Neutrophil (primary cell): ENCODE measurements at regions not wholly inside any gene's neighbourhood (a gene's known extent, or its start where the extent isn't known, plus 50 kb on each side); places are given as distances from the start of the nearest gene placed in this dataset.

Experiments
- H3K27ac ChIP-seq: fragments of 200-600 bp; sonication (generic); 2 replicates; pipeline ENCODE4 v1.5.1; 2016; ENCODE audit warnings: mild to moderate bottlenecking, moderate library complexity
- H3K27me3 ChIP-seq: fragments of 200-600 bp; sonication (generic); 2 replicates; pipeline ENCODE4 v1.6.0; 2016; ENCODE audit warnings: mild to moderate bottlenecking
- H3K36me3 ChIP-seq: fragments of 200-600 bp; sonication (generic); 2 replicates; pipeline ENCODE4 v1.5.1; 2017
- H3K4me1 ChIP-seq, 2 experiments: fragments of 200-600 bp in 1 of 2; sonication (generic) in 1 of 2; 1 replicate in 1 of 2; 2 replicates in 1 of 2; pipeline versions ENCODE4 v1.5.1 to v1.6.1; 2013 to 2016; ENCODE audit warnings: low read depth in 1 of 2, low read length in 1 of 2, mild to moderate bottlenecking in 1 of 2, moderate library complexity in 1 of 2; ENCODE audit not compliant: control insufficient read depth in 1 of 2, insufficient read depth in 1 of 2
- H3K4me3 ChIP-seq, 2 experiments: fragments of 200-600 bp in 1 of 2; sonication (generic) in 1 of 2; 1 replicate in 1 of 2; 2 replicates in 1 of 2; pipeline ENCODE4 v1.5.1; 2013 to 2016; ENCODE audit warnings: low read depth in 1 of 2, low read length in 1 of 2, mild to moderate bottlenecking in 1 of 2, moderate library complexity in 1 of 2
- H3K9me3 ChIP-seq: fragments of 200-600 bp; sonication (generic); 2 replicates; pipeline ENCODE4 v1.5.1; 2016
- TF ChIP-seq, protein P1 (sequence below): fragments of 200-600 bp; sonication (generic); IDR thresholded peaks from 2 replicates; pipeline ENCODE4 v1.5.1; 2016; ENCODE audit warnings: antibody characterized with exemption

DNA sequence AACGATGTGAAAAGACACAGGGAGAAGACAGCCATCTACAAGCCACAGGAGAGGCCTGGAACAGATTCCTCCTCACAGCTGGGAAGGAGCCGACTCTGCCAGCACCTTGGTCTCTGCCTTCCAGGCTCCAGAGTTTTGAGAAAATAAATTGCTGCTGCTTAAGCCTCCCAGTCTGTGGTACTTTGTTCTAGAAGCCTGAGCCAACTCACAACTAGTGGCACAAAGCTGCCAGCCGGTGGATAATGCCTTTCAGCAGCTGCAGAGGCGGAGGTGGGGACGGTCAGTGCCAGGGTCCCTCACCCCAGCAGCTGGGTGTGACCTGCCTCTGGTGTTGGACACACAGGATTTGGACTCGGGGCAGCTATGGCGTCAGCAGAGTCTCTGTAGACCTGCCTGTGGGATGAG, 255.4 kb upstream of the PITRM1 start:
- H3K27me3 ChIP-seq: peaks cover 13% of the 10 kb centered on the region
- no peaks in the 10 kb centered on the region for H3K36me3 ChIP-seq
- H3K4me1 ChIP-seq: peaks cover 3 to 5% of the 10 kb centered on the region in 2 experiments
- TF ChIP-seq, protein P1, sequence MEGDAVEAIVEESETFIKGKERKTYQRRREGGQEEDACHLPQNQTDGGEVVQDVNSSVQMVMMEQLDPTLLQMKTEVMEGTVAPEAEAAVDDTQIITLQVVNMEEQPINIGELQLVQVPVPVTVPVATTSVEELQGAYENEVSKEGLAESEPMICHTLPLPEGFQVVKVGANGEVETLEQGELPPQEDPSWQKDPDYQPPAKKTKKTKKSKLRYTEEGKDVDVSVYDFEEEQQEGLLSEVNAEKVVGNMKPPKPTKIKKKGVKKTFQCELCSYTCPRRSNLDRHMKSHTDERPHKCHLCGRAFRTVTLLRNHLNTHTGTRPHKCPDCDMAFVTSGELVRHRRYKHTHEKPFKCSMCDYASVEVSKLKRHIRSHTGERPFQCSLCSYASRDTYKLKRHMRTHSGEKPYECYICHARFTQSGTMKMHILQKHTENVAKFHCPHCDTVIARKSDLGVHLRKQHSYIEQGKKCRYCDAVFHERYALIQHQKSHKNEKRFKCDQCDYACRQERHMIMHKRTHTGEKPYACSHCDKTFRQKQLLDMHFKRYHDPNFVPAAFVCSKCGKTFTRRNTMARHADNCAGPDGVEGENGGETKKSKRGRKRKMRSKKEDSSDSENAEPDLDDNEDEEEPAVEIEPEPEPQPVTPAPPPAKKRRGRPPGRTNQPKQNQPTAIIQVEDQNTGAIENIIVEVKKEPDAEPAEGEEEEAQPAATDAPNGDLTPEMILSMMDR: no peak
- H3K4me3 ChIP-seq: no peak overlapping the region
- H3K27ac ChIP-seq: no peak overlapping the region
- H3K9me3 ChIP-seq: no peaks in the 10 kb centered on the region

GRCh38 chr10:3427347-3427746, 254.8 kb upstream of the PITRM1 start:
- H3K27ac ChIP-seq: no peak overlapping the region
- H3K27me3 ChIP-seq: peaks cover 13% of the 10 kb centered on the region
- TF ChIP-seq, protein P1: no peak
- no peak overlapping the region for H3K4me3 ChIP-seq
- no peaks in the 10 kb centered on the region for H3K36me3 ChIP-seq
- peaks cover 3 to 5% of the 10 kb centered on the region in 2 experiments for H3K4me1 ChIP-seq
- H3K9me3 ChIP-seq: no peaks in the 10 kb centered on the region

DNA sequence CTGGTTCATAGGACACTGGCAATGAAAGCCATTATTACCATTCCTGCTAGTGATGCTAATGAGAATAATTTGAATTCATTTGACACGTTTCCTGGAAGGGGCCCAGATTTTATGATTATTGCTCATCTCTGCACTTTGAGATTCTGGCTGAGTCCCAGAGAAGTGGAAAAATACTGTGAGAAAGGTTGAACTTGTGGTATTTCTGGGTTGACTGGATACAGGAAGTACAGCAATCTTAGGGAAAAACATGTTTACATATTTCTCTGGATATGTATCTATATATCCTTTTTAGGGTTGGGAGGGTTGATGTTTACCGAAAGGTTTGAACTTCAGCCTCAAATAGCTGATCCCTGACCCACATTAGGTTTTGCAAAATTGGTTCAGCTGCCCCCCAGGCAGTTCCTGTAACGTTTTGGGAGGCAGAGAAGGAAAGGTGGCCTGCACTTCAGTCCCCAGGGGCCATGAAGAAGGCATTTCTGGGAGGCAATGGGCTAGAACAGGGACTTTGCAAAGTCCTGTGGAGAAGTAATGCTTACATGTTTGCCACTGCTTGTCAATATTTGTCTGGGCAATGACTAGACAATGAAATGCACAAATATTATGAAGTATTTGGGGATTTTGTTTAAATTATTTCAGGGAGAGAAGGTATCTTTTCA, 253.7 kb upstream of the PITRM1 start:
- H3K27me3 ChIP-seq: peaks cover 13% of the 10 kb centered on the region
- no peaks in the 10 kb centered on the region for H3K9me3 ChIP-seq
- H3K27ac ChIP-seq: no peak overlapping the region
- H3K36me3 ChIP-seq: no peaks in the 10 kb centered on the region
- TF ChIP-seq, protein P1: no peak
- H3K4me3 ChIP-seq: no peak overlapping the region
- peaks cover 3 to 5% of the 10 kb centered on the region in 2 experiments for H3K4me1 ChIP-seq

DNA sequence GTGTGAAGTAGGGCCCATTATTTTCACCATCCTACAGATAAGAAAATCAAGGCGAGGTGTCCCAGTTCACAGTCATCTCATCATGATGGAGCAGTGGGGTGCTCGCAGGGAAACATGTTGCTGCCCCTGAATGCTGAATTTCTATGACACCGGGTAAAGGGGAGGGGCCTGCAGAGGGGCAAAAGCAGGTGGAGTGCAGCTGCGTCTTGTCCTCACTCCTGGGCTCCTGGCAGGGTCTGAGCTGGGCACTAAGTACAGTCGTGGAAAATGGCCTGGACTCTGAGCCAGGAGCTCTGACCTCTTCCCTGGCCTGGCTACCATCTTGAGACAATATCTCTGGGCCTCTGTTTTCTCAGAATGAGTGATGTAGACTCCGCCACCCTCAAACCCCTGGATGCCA, 253.1 kb upstream of the PITRM1 start:
- Histone ChIP-seq H3K36me3 (no peaks in the 10 kb centered on the region), H3K4me3 (no peak overlapping the region), H3K27me3 (peaks cover 13% of the 10 kb centered on the region), H3K27ac (no peak overlapping the region), H3K9me3 (no peaks in the 10 kb centered on the region), H3K4me1 (peaks cover 3 to 5% of the 10 kb centered on the region in 2 experiments)
- TF ChIP-seq, protein P1: no peak

DNA sequence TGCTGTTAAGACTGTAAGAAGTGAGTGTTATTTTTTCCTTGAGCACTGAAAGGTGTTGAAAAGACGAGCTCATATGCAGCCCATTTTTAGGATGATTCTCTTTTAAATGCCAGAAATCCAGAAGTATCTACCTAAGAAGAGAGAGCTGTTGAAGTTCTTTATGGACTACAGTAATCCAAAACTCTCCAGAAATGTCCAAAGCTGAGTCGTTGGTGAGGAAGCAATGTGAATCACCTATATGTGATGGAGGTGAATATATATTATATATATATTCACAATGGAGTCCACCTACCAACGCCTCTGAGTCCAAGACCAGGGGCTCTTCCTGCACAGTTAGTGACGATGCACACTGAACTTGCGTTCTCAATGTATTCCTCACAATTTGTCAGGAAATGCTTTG, 252.7 kb upstream of the PITRM1 start:
- Histone ChIP-seq H3K27me3 (peaks cover 13% of the 10 kb centered on the region), H3K27ac (no peak overlapping the region), H3K4me1 (peaks cover 3 to 5% of the 10 kb centered on the region in 2 experiments), H3K9me3 (no peaks in the 10 kb centered on the region), H3K4me3 (no peak overlapping the region), H3K36me3 (no peaks in the 10 kb centered on the region)
- TF ChIP-seq, protein P1: no peak
